ENCODE measurements at regions not wholly inside any gene's neighbourhood (a gene's known extent, or its start where the extent isn't known, plus 50 kb on each side); places are given as distances from the start of the nearest gene placed in this dataset.

- TF ChIP-seq EP300 (IDR thresholded peaks at IDR 0.05) (no peak), POLR2AphosphoS5 (IDR thresholded peaks at IDR 0.05) (no peak), CTCF (IDR thresholded peaks at IDR 0.05) (no peak), POLR2A (IDR thresholded peaks at IDR 0.05) (no peak)
- ATAC-seq: no peak
Measured at GRCh38 chr16:80018466-80018865, 417.9 kb upstream of the MAF start.

GRCh38 chr16:80016731-80017326 lies 416.3 kb upstream of the MAF start:
- Histone ChIP-seq H3K27me3 (no peaks in the 10 kb centered on the region), H3K36me3 (no peaks in the 10 kb centered on the region), H3K4me3 (no peak overlapping the region), H3K9me3 (no peaks in the 10 kb centered on the region), H3K4me1 (no peaks in the 10 kb centered on the region), H3K27ac (no peak overlapping the region)
- no peak for TF ChIP-seq POLR2AphosphoS5 (IDR thresholded peaks at IDR 0.05)
- no peak for TF ChIP-seq POLR2A (IDR thresholded peaks at IDR 0.05)
- TF ChIP-seq CTCF (IDR thresholded peaks at IDR 0.05): no peak
- no peak for TF ChIP-seq EP300 (IDR thresholded peaks at IDR 0.05)
- ATAC-seq: no peak
- WGBS, 2 donors (ENCODE audit: low coverage in 1 of 2): 76 to 97% methylated on average over 9 of the region's 9 CpGs

More at GRCh38 chr16:80018466-80018865, 417.9 kb upstream of the MAF start:
- Histone ChIP-seq H3K4me3 (no peak overlapping the region), H3K36me3 (no peaks in the 10 kb centered on the region), H3K9me3 (no peaks in the 10 kb centered on the region), H3K27ac (no peak overlapping the region), H3K27me3 (no peaks in the 10 kb centered on the region), H3K4me1 (no peaks in the 10 kb centered on the region)
- 45 to 76% methylated on average over 2 of the region's 2 CpGs for WGBS, 2 donors (ENCODE audit: low coverage in 1 of 2)

GRCh38 chr16:80015566-80015965 lies 415.0 kb upstream of the MAF start:
- no peaks in the 10 kb centered on the region for H3K4me1 ChIP-seq
- 75 to 85% methylated on average over 6 of the region's 6 CpGs for WGBS, 2 donors (ENCODE audit: low coverage in 1 of 2)
- H3K36me3 ChIP-seq: no peaks in the 10 kb centered on the region
- no peak overlapping the region for H3K4me3 ChIP-seq
- ATAC-seq: no peak
- H3K9me3 ChIP-seq: no peaks in the 10 kb centered on the region
- no peaks in the 10 kb centered on the region for H3K27me3 ChIP-seq
- no peak for TF ChIP-seq POLR2AphosphoS5 (IDR thresholded peaks at IDR 0.05)
- no peak for TF ChIP-seq EP300 (IDR thresholded peaks at IDR 0.05)
- TF ChIP-seq CTCF (IDR thresholded peaks at IDR 0.05): no peak
- H3K27ac ChIP-seq: no peak overlapping the region

GRCh38 chr16:80014241-80014939 lies 413.9 kb upstream of the MAF start:
- TF ChIP-seq POLR2AphosphoS5 (IDR thresholded peaks at IDR 0.05) (no peak), EP300 (IDR thresholded peaks at IDR 0.05) (no peak), POLR2A (IDR thresholded peaks at IDR 0.05) (no peak)
- no peak for ATAC-seq
- no peaks in the 10 kb centered on the region for H3K27me3 ChIP-seq
- 58% methylated on average over 1 of the region's 1 CpG; no CpG with 5 or more reads in 1 of the 2 donors for WGBS, 2 donors (ENCODE audit: low coverage in 1 of 2)
- H3K27ac ChIP-seq: no peak overlapping the region
- H3K36me3 ChIP-seq: no peaks in the 10 kb centered on the region
- no peak overlapping the region for H3K4me3 ChIP-seq
- H3K4me1 ChIP-seq: no peaks in the 10 kb centered on the region
- H3K9me3 ChIP-seq: no peaks in the 10 kb centered on the region

GRCh38 chr16:80012586-80012985 lies 412.0 kb upstream of the MAF start:
- TF ChIP-seq EP300 (IDR thresholded peaks at IDR 0.05): no peak
- TF ChIP-seq POLR2A (IDR thresholded peaks at IDR 0.05): no peak
- no peak for TF ChIP-seq POLR2AphosphoS5 (IDR thresholded peaks at IDR 0.05)
- TF ChIP-seq CTCF (IDR thresholded peaks at IDR 0.05): no peak

More at GRCh38 chr16:80012586-80012985, 412.0 kb upstream of the MAF start:
- H3K27ac ChIP-seq: no peak overlapping the region
- ATAC-seq: no peak
- no peaks in the 10 kb centered on the region for H3K9me3 ChIP-seq
- WGBS, 2 donors (ENCODE audit: low coverage in 1 of 2): 61 to 71% methylated on average over 3 of the region's 3 CpGs
- no peaks in the 10 kb centered on the region for H3K4me1 ChIP-seq
- H3K4me3 ChIP-seq: no peak overlapping the region
- no peaks in the 10 kb centered on the region for H3K36me3 ChIP-seq
- no peaks in the 10 kb centered on the region for H3K27me3 ChIP-seq
